AG04450 (cell line): ENCODE measurements at regions not wholly inside any gene's neighbourhood (a gene's known extent, or its start where the extent isn't known, plus 50 kb on each side); places are given as distances from the start of the nearest gene placed in this dataset.

Source experiments
- CTCF ChIA-PET: fragments of 300-600, 350-600 bp; formaldehyde crosslinking; extraction: SDS; loops from one replicate; lab custom pipeline; 2022; ENCODE audit warnings: antibody characterized with exemption, inconsistent platforms; lab: Charles Lee
- POLR2A ChIA-PET: fragments of 350-600 bp; formaldehyde crosslinking; extraction: SDS; loops from one replicate; lab custom pipeline; 2021; ENCODE audit warnings: antibody characterized with exemption, inconsistent platforms; lab: Yijun Ruan, JAX
- DNase-seq: peaks from one replicate; pipeline ENCODE4 v3.0.0-alpha.2; 2011; ENCODE audit warnings: low read depth, low spot score
- H3K27ac ChIP-seq: one replicate; pipeline ENCODE4 v1.5.1; 2012; ENCODE audit warnings: low read depth, low read length, control low read depth
- H3K27me3 ChIP-seq: one replicate; pipeline ENCODE4 v1.6.0; 2012; ENCODE audit warnings: low read length; ENCODE audit not compliant: control insufficient read depth, insufficient read depth
- H3K4me3 ChIP-seq: 2 replicates; pipeline ENCODE4 v1.5.1; 2011; ENCODE audit warnings: mild to moderate bottlenecking, low read depth, low read length, control low read depth
- H3K9me3 ChIP-seq: 2 replicates; pipeline ENCODE4 v1.5.1; 2012; ENCODE audit warnings: low read length; ENCODE audit not compliant: control insufficient read depth, insufficient read depth
- TF ChIP-seq, protein P1 (sequence below): IDR thresholded peaks from 2 replicates; pipeline ENCODE4 v1.5.1; 2011; ENCODE audit warnings: low read depth, low read length, control low read depth, inconsistent platforms

DNA sequence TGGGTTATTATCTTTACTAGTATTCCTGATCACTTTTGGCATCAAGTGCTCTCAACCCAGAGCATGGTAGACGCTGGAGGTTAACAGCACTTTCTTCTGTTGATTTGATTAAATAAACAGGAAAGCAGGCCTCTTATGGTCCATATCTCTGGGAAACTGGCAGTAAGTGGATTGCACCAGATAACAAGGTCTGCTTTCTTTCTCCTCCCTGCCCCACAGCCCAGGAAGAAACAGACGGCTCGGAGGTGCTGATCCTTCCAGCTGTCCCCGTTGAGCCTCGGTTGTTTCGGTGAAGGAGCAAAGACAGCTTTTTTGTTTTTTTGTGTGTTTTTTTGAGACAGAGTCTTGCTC, 100.8 kb upstream of the KCTD1 start:
- CTCF ChIA-PET = interaction anchor here (0.6 to 7.6 kb wide), 9 partner anchors 10 to 343 kb away, joined by 3 to 82 read pairs (median 3); no protein-coding TSS in a partner anchor
- Histone ChIP-seq H3K9me3 (no peaks in the 10 kb centered on the region), H3K27ac (no peak overlapping the region), H3K27me3 (peaks cover 11% of the 10 kb centered on the region), H3K4me3 (no peak overlapping the region)
- POLR2A ChIA-PET = no interaction called here
- TF ChIP-seq, protein P1, sequence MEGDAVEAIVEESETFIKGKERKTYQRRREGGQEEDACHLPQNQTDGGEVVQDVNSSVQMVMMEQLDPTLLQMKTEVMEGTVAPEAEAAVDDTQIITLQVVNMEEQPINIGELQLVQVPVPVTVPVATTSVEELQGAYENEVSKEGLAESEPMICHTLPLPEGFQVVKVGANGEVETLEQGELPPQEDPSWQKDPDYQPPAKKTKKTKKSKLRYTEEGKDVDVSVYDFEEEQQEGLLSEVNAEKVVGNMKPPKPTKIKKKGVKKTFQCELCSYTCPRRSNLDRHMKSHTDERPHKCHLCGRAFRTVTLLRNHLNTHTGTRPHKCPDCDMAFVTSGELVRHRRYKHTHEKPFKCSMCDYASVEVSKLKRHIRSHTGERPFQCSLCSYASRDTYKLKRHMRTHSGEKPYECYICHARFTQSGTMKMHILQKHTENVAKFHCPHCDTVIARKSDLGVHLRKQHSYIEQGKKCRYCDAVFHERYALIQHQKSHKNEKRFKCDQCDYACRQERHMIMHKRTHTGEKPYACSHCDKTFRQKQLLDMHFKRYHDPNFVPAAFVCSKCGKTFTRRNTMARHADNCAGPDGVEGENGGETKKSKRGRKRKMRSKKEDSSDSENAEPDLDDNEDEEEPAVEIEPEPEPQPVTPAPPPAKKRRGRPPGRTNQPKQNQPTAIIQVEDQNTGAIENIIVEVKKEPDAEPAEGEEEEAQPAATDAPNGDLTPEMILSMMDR = no peak
- DNase-seq = no peak

DNA sequence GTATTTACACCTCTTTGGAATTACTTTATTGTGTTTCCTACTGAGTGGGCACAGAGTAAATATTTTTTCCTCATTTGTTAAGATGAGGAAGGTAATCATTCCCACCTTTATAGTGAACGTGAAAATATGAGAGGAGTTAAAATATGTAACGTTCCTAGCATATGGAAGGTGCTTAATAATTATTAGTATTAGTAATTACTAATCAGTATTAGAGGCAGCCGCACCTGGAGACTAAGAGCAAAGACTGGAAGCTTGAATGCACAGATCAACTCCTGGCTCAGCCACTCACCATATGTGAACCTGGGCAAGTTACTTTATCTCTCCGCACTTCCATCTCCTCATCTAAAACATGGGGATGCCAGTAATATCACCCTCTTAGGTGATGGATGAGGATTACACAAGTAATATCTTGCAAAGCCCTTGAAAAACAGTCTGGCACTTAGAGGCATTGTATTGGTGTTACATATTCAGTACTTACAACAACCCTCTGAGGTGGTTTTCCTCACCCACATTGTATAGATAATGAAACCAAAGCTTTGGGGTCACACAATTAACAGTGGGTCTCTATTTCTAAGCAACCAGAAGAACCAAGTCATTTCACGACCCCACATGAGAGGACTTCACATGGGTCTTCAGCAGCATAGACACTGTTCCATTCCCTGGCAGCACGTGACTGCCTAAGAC, 100.3 kb upstream of the KCTD1 start:
- no peaks in the 10 kb centered on the region for H3K9me3 ChIP-seq
- TF ChIP-seq, protein P1 = no peak
- peaks cover 9% of the 10 kb centered on the region for H3K27me3 ChIP-seq
- H3K4me3 ChIP-seq = no peak overlapping the region
- ChIA-PET POLR2A (no interaction called here), CTCF (interaction anchor here (1.0 to 7.6 kb wide), 5 partner anchors 241 to 295 kb away, joined by 3 to 82 read pairs (median 4); no protein-coding TSS in a partner anchor)
- no peak for DNase-seq
- H3K27ac ChIP-seq = no peak overlapping the region

DNA sequence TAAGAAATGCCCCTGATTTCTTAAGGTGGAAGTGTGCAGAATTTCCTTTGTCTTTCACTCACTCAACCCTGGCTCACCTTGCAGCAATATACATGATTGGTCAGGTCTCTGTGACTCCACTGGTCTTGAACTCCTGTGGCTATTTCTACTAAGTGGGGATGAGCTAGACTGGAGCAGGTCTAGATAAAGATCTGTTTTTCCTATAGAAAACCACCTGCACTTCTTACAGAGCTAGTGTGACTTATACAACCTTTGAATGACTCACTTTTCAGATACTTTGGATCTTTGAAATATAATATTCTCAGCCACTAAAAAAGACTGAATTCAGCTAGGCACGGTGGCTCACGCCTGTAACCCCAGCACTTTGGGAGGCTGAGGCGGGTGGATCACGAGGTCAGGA, 98.5 kb upstream of the KCTD1 start:
- Histone ChIP-seq H3K27me3 (peaks cover 3% of the 10 kb centered on the region), H3K9me3 (no peaks in the 10 kb centered on the region), H3K4me3 (no peak overlapping the region), H3K27ac (no peak overlapping the region)
- no peak for DNase-seq
- ChIA-PET CTCF (interaction anchor here (0.6 to 7.6 kb wide), 5 partner anchors 85 to 340 kb away, joined by 4 to 82 read pairs (median 5); no protein-coding TSS in a partner anchor), POLR2A (no interaction called here)
- TF ChIP-seq, protein P1 = no peak

DNA sequence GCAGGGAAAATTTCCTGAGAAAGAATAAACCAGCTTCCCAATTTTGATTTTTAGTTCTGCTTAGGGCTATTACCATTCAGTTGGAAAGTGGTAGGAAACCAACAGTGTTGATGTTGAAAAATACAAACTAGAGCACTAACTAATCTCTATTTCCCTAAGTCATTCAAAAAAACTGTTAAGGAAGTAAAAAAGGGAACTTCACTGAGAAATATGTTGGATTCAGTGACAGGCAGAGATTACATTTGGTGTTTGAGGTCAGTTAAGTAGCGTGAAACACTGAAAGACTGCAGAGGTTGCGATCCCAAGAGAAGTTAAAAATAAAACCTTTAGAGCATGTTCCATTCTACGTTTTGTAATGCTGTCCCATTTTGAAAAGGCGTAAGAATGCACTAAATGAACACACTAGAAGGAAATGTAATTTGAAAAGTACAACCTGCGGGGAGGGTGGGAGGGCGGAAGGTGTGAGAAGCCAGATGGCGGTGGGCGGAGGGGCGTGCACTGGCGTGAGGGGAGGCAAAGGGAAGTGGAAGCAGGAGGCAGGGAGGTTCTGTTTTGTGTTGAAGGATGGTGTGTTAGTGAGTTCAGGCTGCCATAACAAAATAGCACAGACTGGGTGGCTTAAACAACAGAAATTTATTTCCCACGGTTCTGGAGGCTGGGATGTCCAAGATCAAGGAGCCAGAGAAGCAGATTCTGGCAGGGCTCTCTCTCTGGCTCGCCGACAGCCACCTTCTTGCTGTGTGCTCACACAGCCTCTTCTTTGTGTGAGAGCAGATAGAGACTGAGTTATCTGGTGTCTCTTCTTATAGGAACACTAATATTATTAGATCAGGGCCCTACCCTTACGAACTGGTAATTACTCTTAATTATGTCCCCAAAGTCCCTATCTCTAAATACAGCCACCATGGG, 94.3 kb upstream of the KCTD1 start:
- ChIA-PET POLR2A (no interaction called here), CTCF (no interaction called here)
- Histone ChIP-seq H3K27ac (no peak overlapping the region), H3K27me3 (no peaks in the 10 kb centered on the region), H3K4me3 (no peak overlapping the region), H3K9me3 (no peaks in the 10 kb centered on the region)
- no peak for DNase-seq
- TF ChIP-seq, protein P1 = no peak

DNA sequence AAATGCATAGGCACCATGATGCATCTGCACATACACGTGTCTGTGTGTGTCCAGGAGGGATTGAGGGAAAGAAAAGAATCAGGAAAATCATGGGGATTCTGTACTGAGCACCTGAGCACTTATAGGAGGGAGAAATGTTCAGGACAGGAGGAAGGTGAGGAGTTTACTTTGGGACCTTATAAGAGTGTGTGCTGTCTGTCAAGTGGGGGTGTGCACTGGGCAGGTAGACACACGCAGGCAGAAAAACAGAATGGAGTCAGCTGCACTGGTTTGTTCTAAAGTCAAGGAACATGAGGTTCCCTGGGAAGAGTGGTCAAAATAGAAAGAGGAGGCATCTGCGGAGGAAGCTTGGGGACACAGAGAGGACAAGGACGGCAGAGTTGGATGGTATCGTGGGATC, 92.2 kb upstream of the KCTD1 start:
- Histone ChIP-seq H3K27ac (no peak overlapping the region), H3K4me3 (no peak overlapping the region), H3K27me3 (no peaks in the 10 kb centered on the region), H3K9me3 (no peaks in the 10 kb centered on the region)
- CTCF ChIA-PET = no interaction called here
- no peak for DNase-seq
- TF ChIP-seq, protein P1 = no peak
- POLR2A ChIA-PET = no interaction called here
